IPS DF 4.7 (cell line): ENCODE measurements at regions not wholly inside any gene's neighbourhood (a gene's known extent, or its start where the extent isn't known, plus 50 kb on each side); places are given as distances from the start of the nearest gene placed in this dataset.
"Not testable (repeated sequence)": the region's sequence is repeated elsewhere in the genome, so short reads cannot be mapped to it uniquely, and the experiment has no call there.

Experiments
- DNase-seq: peaks from one replicate; pipeline ENCODE4 v3.0.0-alpha.2; 2013; ENCODE audit warnings: low spot score; ENCODE audit errors: extremely low read depth

GRCh38 chr1:243074224-243074623 is 180.9 kb downstream of the CEP170 start:
- DNase-seq, result not testable (repeated sequence)

GRCh38 chr1:243067056-243067455 is 188.0 kb downstream of the CEP170 start:
- not testable (repeated sequence) for DNase-seq

GRCh38 chr1:243061965-243062364 is 193.1 kb downstream of the CEP170 start:
- not testable (repeated sequence) for DNase-seq

- DNase-seq, result not testable (repeated sequence)
These were observed 199.6 kb downstream of the CEP170 start for GRCh38 chr1:243055510-243055909.

- not testable (repeated sequence) for DNase-seq
These were observed 200.0 kb downstream of the CEP170 start for GRCh38 chr1:243055091-243055490.

GRCh38 chr1:243054681-243055080 is 200.4 kb downstream of the CEP170 start:
- not testable (repeated sequence) for DNase-seq

GRCh38 chr1:243053048-243053447 is 202.0 kb downstream of the CEP170 start:
- not testable (repeated sequence) for DNase-seq

- DNase-seq, result not testable (repeated sequence)
These were observed 204.5 kb downstream of the CEP170 start for GRCh38 chr1:243050613-243051012.

- DNase-seq, result not testable (repeated sequence)
These were observed 205.4 kb downstream of the CEP170 start for GRCh38 chr1:243049716-243050115.

- DNase-seq, result not testable (repeated sequence)
These were observed 233.7 kb downstream of the CEP170 start for GRCh38 chr1:243021365-243021764.

GRCh38 chr1:243019030-243019635 is 235.9 kb downstream of the CEP170 start:
- not testable (repeated sequence) for DNase-seq

- DNase-seq, result not testable (repeated sequence)
These were observed 244.4 kb downstream of the CEP170 start for GRCh38 chr1:243010719-243011118.

GRCh38 chr1:243001003-243001402 is 254.1 kb downstream of the CEP170 start:
- not testable (repeated sequence) for DNase-seq

- not testable (repeated sequence) for DNase-seq
These were observed 262.3 kb downstream of the CEP170 start for GRCh38 chr1:242992776-242993175.

GRCh38 chr1:242985096-242985495 is 270.0 kb downstream of the CEP170 start:
- DNase-seq, result not testable (repeated sequence)

- DNase-seq, result not testable (repeated sequence)
These were observed 281.7 kb downstream of the CEP170 start for GRCh38 chr1:242973341-242973740.

- DNase-seq, result no peak
These were observed 288.2 kb downstream of the CEP170 start for GRCh38 chr1:242966892-242967291.

- not testable (repeated sequence) for DNase-seq
These were observed 295.7 kb downstream of the CEP170 start for GRCh38 chr1:242959397-242959796.

GRCh38 chr1:242954945-242955344 is 300.1 kb downstream of the CEP170 start:
- not testable (repeated sequence) for DNase-seq

- DNase-seq, result no peak
These were observed 308.9 kb downstream of the CEP170 start for GRCh38 chr1:242946206-242946605.

- DNase-seq, result peak; percentile 3
These were observed 318.4 kb downstream of the CEP170 start for GRCh38 chr1:242936725-242937124.

GRCh38 chr1:242924717-242925116 is 330.4 kb downstream of the CEP170 start:
- not testable (repeated sequence) for DNase-seq

GRCh38 chr1:242923603-242924002 is 331.5 kb downstream of the CEP170 start:
- DNase-seq, result not testable (repeated sequence)
